Lower leg skin (tissue), 3 donors: ENCODE measurements at regions not wholly inside any gene's neighbourhood (a gene's known extent, or its start where the extent isn't known, plus 50 kb on each side); places are given as distances from the start of the nearest gene placed in this dataset.

Experiments
- CTCF ChIP-seq, 3 donors: fragments of 450-650 bp; IDR thresholded peaks; one replicate each; pipeline ENCODE4 v1.5.1; 2016; ENCODE audit warnings: antibody characterized with exemption in 3 of 3, mild to moderate bottlenecking in 3 of 3, moderate library complexity in 2 of 3
- POLR2A ChIP-seq, 2 donors: fragments of 450-650 bp; IDR thresholded peaks; one replicate each; pipeline ENCODE4 v1.6.1; 2016 to 2017; ENCODE audit warnings: antibody characterized with exemption in 2 of 2, mild to moderate bottlenecking in 1 of 2, moderate library complexity in 1 of 2

- TF ChIP-seq CTCF (IDR thresholded peaks at IDR 0.05) (no peak), POLR2A (IDR thresholded peaks at IDR 0.05) (no peak)
Measured at GRCh38 chr6:122052346-122052900, 347.0 kb upstream of the HSF2 start.
